SH-SY5Y (cell line): ENCODE measurements at regions not wholly inside any gene's neighbourhood (a gene's known extent, or its start where the extent isn't known, plus 50 kb on each side); places are given as distances from the start of the nearest gene placed in this dataset.

Source experiments
- GATA2 ChIP-seq: IDR thresholded peaks from 2 replicates; pipeline ENCODE4 v1.6.1; 2011; ENCODE audit warnings: mild to moderate bottlenecking, low read depth, low read length
- GATA3 ChIP-seq: IDR thresholded peaks from 2 replicates; pipeline ENCODE4 v1.6.1; 2011; ENCODE audit warnings: low read depth, mild to moderate bottlenecking, low read length, moderate library complexity

- TF ChIP-seq GATA3 (no peak), GATA2 (no peak)
Measured at GRCh38 chr5:101535626-101536025, 632.5 kb upstream of the ST8SIA4 start.
